ENCODE measurements at regions not wholly inside any gene's neighbourhood (a gene's known extent, or its start where the extent isn't known, plus 50 kb on each side); places are given as distances from the start of the nearest gene placed in this dataset.
"Not testable (repeated sequence)": the region's sequence is repeated elsewhere in the genome, so short reads cannot be mapped to it uniquely, and the experiment has no call there.

- no peaks in the 10 kb centered on the region for H3K36me3 ChIP-seq (ENCODE audit: control insufficient read depth in 2 of 2, extremely low read depth in 1 of 2, insufficient read depth in 2 of 2, low read length in 2 of 2)
- no peaks in the 10 kb centered on the region for H3K79me2 ChIP-seq (ENCODE audit: control insufficient read depth, insufficient read depth, low read length)
- dilution Hi-C loops (cut with MboI; ENCODE audit: extremely low pct_ligation_motif_present, low sequenced_read_pairs) = no loop called here
- no peak for TF ChIP-seq CTCF (IDR thresholded peaks at IDR 0.05; ENCODE audit: extremely low read depth in 1 of 2, insufficient read depth in 1 of 2, low read depth in 1 of 2, low read length in 2 of 2)
- no peak for FAIRE-seq
- no peak overlapping the region for H3K9ac ChIP-seq (replicated peaks; ENCODE audit: extremely low read depth, insufficient read depth, low read length)
- ChIA-PET POLR2A (no interaction called here), CTCF (no interaction called here)
- H3K27me3 ChIP-seq (ENCODE audit: control insufficient read depth in 2 of 2, insufficient read depth in 2 of 2, low read length in 2 of 2) = no peaks in the 10 kb centered on the region
- no TSS peak for BruUV-seq (replicated peaks)
- H3K9me1 ChIP-seq (replicated peaks; ENCODE audit: control insufficient read depth, extremely low read depth, insufficient read depth, low read length) = no peaks in the 10 kb centered on the region
- H3K4me1 ChIP-seq (ENCODE audit: control insufficient read depth, extremely low read depth, insufficient read depth, low read length) = no peaks in the 10 kb centered on the region
- no peak overlapping the region for H3K27ac ChIP-seq (ENCODE audit: insufficient read depth, low read depth, low read length)
- intact Hi-C loops (cut with micrococcal nuclease) = no loop called here
- no peaks in the 10 kb centered on the region for H4K20me1 ChIP-seq (replicated peaks; ENCODE audit: control insufficient read depth, extremely low read depth, insufficient read depth, low read length)
- no peaks in the 10 kb centered on the region for H3K9me3 ChIP-seq (replicated peaks; ENCODE audit: control insufficient read depth, insufficient read depth, low read length)
- H2AFZ ChIP-seq (ENCODE audit: low read depth, low read length) = no peak overlapping the region
- H3K4me3 ChIP-seq (replicated peaks in 1 of 3; ENCODE audit: insufficient read depth in 1 of 3, low read depth in 1 of 3, low read length in 3 of 3) = no peak overlapping the region
- H3K4me2 ChIP-seq (ENCODE audit: insufficient read depth, low read length) = no peak overlapping the region
- no peak for DNase-seq (ENCODE audit: low read depth, low spot score)
These were observed 261.6 kb upstream of the KYNU start for GRCh38 chr2:142615876-142616275.

GRCh38 chr2:142613193-142613592, 264.3 kb upstream of the KYNU start:
- H3K4me3 ChIP-seq (replicated peaks in 1 of 3; ENCODE audit: insufficient read depth in 1 of 3, low read depth in 1 of 3, low read length in 3 of 3); FAIRE-seq; intact Hi-C loops (cut with micrococcal nuclease); CTCF ChIA-PET; H3K9me1 ChIP-seq (replicated peaks; ENCODE audit: control insufficient read depth, extremely low read depth, insufficient read depth, low read length); BruUV-seq (replicated peaks); H3K27me3 ChIP-seq (ENCODE audit: control insufficient read depth in 2 of 2, insufficient read depth in 2 of 2, low read length in 2 of 2); dilution Hi-C loops (cut with MboI; ENCODE audit: extremely low pct_ligation_motif_present, low sequenced_read_pairs); H3K27ac ChIP-seq (ENCODE audit: insufficient read depth, low read depth, low read length); H4K20me1 ChIP-seq (replicated peaks; ENCODE audit: control insufficient read depth, extremely low read depth, insufficient read depth, low read length); POLR2A ChIA-PET; H3K4me2 ChIP-seq (ENCODE audit: insufficient read depth, low read length); H2AFZ ChIP-seq (ENCODE audit: low read depth, low read length); H3K9ac ChIP-seq (replicated peaks; ENCODE audit: extremely low read depth, insufficient read depth, low read length); H3K9me3 ChIP-seq (replicated peaks; ENCODE audit: control insufficient read depth, insufficient read depth, low read length); H3K79me2 ChIP-seq (ENCODE audit: control insufficient read depth, insufficient read depth, low read length); H3K4me1 ChIP-seq (ENCODE audit: control insufficient read depth, extremely low read depth, insufficient read depth, low read length); DNase-seq (ENCODE audit: low read depth, low spot score); H3K36me3 ChIP-seq (ENCODE audit: control insufficient read depth in 2 of 2, extremely low read depth in 1 of 2, insufficient read depth in 2 of 2, low read length in 2 of 2): not testable (repeated sequence)

Measured in endothelial cell of umbilical vein (primary cell).